HG03571 (cell line): ENCODE measurements at regions not wholly inside any gene's neighbourhood (a gene's known extent, or its start where the extent isn't known, plus 50 kb on each side); places are given as distances from the start of the nearest gene placed in this dataset.
A peak's percentile ranks its signal among the peaks of the same experiment; 100 is the strongest.

Experiments
- ATAC-seq: cut with Tn5 transposase; IDR thresholded peaks from one replicate; pipeline ENCODE4 v1.9.1; 2021; ENCODE audit not compliant: unreplicated experiment

- ATAC-seq: no peak
Measured at GRCh38 chr20:24863356-24863755, 85.7 kb upstream of the CST7 start.

DNA sequence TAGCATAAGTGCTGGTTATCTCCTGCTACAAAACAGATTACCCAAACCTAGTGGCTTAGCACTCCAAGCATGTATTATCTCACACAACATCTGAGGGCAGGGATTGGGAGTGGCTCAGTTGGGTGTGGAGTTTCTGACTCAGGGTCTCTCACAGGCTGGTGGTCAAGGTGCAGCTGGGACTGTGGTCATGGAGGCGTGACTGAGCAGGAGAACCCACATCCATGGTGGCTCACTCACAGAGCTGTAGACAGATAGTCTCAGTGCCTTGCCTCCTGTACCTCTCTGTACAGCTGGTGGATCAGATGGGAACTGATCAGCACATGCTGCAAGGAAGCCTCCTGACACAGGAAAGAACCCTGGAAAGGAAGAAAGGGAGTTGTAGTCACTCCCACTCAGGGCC lies 83.1 kb upstream of the CST7 start:
- no peak for ATAC-seq

DNA sequence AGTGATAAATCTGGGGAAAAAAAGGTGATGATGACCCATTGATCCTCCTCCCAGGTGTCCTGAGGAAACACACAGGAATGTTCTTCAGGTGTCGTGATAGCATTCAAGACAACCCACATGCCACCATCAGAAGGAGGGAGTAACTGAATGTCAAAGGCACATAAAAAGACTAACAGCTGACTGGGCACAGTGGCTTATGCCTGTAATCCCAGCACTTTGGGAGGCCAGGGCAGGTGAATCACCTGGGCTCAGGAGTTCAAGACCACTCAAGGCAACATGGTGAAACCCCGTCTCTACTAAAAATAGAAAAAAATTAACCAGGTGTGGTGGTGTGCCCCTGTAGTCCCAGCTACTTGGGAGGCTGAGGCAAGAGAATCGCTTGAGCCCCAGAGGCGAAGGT lies 82.3 kb upstream of the CST7 start:
- ATAC-seq: no peak

GRCh38 chr20:24867556-24867955 lies 81.5 kb upstream of the CST7 start:
- ATAC-seq: no peak

- no peak for ATAC-seq
Measured at GRCh38 chr20:24868396-24868927, 80.6 kb upstream of the CST7 start.

GRCh38 chr20:24868959-24869358 lies 80.1 kb upstream of the CST7 start:
- ATAC-seq: no peak

- no peak for ATAC-seq
Measured at GRCh38 chr20:24870057-24870456, 79.0 kb upstream of the CST7 start.

DNA sequence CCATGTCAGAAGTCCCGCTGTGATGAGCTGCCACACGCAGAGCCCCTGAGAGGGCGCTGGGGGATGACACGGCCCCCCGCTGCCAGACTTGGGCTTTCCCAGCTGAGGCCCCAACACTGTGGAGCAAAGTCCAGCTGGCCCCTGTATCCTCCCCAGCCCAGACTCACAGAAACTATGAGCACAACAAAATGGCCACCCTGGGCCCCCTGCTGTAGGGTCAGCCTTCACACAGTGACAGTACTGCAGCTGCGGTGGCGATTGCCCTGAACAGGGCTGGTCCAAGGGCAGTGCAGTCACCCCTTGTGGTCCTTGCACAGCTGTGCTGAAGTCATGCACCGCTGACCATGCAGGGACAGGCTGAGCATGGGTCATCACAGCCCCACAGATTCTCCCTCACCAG lies 78.2 kb upstream of the CST7 start:
- ATAC-seq: peak; percentile 45

- no peak for ATAC-seq
Measured at GRCh38 chr20:24871480-24872213, 77.4 kb upstream of the CST7 start.

DNA sequence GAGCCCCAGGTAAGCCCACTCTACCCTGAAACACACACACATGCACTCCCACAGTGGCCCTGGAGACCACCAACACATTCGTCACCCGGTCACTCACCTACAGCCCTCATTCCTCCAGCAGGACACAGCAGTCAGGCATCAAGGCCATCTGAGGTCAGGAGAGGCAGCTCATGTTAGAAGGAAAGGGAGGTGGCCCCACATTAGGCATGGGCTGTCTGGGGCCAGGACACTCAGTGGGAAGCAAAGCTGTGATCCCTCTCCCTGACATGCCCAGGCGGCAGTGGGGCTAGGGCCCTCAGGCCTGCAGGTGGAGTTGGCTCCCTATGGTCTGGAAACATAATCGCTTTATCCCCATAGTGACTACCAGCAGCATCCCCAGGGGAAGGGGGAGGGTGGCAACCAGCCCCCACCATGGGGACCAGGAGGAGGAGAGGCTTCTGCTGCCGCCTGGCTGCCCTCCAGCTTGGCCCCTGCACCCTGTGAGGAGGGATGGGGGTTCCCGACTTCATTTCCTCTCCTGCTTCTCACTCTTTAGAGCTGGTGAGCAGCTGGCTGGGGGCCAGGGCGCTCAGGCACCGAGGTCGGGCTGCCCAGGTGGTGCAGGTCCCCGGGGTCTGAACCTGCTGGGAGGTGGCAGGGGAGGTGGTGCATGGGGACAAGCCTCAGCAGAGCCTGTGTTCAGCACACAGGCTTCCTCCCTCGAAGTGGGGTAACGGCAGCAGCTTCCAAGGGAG lies 76.6 kb upstream of the CST7 start:
- no peak for ATAC-seq

DNA sequence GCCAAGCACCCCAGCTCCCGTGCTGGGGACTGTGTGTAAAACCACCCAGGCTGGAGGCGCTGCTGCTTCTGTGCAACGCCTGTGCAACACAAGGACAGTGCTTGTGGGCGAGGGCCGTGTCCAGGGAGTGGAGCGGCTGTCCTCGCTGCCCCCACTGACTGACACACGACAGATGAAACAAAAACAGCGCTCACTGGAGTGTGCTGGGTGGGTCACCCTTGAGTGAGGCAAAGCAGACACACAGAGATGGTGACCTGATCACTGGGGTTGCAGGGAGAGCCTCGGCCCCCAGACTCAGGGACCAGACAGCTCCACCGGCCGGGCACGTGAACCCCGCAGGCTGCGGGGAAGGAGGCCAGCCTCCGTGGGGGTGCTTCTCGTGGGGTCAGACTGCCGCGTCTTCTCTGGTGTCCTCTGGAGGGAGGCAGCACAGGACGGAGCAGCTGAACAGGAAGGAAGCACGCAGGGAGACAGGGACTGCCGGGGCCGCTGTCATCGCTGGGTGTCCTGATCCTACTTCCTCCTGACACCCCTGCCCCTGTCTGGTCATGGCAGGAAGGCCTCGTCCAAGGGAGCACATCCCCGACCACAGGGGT lies 75.9 kb upstream of the CST7 start:
- no peak for ATAC-seq

DNA sequence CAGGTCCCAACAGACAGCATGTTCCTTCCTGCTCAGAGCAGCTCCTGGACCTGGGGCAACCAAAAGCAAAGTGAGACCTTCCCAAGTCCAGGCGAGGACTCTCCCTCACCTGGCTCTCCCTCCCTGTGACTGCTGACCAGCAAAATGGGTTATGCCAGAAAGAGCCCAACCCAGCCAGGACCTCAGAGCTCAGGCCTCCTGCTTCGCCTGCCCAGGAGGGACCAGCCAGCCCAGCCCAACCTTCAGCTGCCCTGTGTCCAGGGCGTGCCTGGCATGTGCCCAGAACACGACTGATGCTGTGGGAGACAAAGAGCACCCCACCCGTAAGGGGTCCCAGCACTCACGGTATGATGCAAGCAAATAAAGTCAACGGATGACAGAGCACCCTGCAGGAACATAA lies 74.0 kb upstream of the CST7 start:
- ATAC-seq: no peak

DNA sequence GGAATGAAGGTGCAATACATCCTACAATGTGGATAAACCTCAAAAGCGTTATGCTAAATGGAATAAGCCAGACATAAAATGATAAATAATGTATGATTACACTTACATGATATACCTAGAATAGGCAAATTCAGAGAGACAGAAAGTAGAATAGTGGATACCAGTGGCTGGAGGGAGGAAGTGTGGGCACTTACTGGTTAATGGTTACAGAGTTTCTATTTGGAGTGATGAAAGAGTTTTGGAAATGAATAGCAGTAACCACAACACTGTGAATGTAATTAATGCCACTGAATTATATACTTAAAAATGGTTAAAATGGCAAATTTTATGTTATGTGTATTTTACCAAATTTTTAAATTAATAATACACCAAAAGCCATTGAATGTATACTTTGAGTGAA lies 71.4 kb upstream of the CST7 start:
- peak; percentile 46 for ATAC-seq

- no peak for ATAC-seq
Measured at GRCh38 chr20:24878657-24879056, 70.4 kb upstream of the CST7 start.

DNA sequence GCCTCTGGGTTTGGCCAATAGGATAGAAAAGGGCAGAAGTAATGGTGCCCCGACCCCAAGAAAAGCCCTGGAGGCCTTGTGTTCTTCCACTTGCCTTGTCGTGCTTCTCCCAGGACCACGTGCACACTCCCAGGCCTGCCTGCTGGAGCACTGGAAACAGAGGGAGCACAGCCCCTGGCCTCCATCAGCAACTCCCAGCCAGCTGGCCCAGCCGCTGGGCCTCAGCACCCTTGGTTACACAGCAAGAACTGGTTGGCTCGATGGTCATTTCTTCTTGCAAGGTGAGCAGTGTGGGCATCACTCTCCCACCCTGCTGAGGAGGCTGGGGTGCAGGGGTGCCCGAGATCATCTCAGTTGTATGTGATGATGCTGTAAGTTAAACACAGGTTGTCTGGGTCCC lies 69.2 kb upstream of the CST7 start:
- ATAC-seq: no peak

GRCh38 chr20:24880356-24880755 lies 68.7 kb upstream of the CST7 start:
- no peak for ATAC-seq

DNA sequence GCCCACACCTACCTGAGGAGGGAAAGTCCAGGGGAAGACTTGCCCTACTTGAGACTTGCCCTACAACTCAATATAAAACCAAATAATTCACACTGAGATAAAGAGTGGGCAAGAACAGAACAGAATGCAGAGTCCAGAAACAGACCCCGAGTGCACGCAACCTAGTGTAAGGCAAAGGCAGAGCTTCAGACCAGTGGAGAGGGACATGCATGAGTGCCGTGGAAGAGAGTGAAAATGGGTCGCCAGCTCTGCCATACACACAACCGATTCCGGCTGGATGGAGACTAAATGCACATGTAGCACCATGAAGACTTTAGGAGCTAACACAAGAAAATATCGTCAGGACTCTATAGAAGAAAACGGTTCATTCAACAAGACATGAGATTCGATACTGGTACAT lies 58.8 kb upstream of the CST7 start:
- ATAC-seq: no peak

DNA sequence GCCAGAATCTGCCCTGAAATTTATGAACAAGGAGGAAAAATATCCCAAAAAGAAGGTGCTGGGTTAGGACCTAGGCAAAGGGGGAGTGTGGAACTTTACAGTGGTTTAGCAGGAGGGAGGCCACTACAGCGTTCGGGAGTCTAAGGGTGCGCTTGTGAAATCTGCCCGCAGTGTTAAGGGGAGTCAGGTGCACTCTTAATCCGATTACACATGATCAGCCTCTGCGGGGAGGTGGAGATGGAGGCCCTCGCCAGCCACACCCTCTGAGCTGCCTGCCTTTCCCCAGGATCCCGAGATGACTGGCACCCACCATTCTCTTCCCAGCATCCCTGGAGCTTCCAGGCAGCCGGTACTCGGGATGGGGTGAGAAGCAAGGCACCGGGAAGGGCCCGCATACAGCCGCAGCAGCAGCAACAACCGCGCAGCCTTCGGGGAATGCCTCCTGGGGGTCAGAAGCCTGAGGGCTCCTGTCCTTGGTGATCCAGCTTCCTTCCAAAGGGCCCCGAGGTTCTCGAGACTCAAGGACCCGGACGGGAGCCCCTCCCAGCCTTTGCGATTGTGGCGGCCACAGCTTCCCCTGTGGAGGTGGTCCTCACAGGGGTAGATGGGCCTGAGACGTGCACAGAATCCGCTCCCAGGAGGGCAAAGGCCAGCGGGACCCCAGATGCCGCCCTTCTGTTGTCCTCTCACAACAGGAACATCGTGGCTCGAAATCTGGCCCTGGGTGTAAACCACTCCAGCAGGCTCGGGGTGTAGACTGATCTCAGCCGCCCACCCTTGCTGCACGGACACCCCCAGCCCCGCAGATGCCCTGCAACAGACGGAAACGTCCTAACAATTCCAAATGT lies 57.3 kb upstream of the CST7 start:
- ATAC-seq: no peak

- ATAC-seq: no peak
Measured at GRCh38 chr20:24892522-24892921, 56.5 kb upstream of the CST7 start.

DNA sequence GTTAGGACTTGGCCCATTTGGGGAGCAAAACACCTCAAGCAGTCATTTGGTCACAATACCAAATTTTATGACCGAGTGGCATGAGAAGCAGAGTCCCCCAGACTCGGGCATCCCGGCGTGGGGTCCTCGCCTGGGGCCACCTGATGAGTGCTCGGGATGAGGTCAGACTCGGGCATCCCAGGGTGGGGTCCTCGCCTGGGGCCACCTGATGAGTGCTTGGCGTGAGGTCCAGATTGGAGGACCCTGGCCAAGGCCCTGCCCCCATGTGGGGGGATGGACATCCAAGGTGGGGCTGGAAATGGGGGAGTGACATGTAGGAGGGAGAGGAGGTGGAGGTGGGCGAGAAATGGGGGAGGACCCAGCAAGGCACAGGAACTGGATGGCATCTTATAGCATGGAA lies 56.1 kb upstream of the CST7 start:
- ATAC-seq: no peak

GRCh38 chr20:24894488-24894887 lies 54.6 kb upstream of the CST7 start:
- ATAC-seq: no peak
